CD4-positive, alpha-beta T cell treated with Interleukin-17A for 4 hours (primary cell): ENCODE measurements at regions not wholly inside any gene's neighbourhood (a gene's known extent, or its start where the extent isn't known, plus 50 kb on each side); places are given as distances from the start of the nearest gene placed in this dataset.

Experiments
- DNase-seq: peaks from one replicate; pipeline ENCODE4 v3.0.0-alpha.2; 2020; ENCODE audit warnings: mixed read lengths

DNA sequence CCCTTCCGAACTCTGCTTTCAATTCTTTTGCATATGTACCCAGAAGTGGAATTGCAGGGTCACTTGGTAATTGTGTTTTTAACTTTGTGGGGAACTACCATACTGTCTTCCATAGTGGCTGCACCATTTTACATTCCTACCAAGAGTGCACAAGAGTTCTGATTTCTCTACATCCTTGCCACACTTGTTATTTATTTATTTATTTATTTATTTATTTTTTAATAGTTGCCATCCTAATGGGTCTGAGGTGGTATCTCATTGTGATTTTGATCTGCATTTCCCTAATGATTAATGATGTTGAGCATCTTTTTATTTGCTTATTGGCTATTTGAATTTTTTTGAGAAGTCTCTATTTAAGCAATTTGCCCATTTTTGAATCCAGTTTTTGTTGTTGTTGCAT is 422.4 kb downstream of the PTPRU start:
- DNase-seq, result no peak

DNA sequence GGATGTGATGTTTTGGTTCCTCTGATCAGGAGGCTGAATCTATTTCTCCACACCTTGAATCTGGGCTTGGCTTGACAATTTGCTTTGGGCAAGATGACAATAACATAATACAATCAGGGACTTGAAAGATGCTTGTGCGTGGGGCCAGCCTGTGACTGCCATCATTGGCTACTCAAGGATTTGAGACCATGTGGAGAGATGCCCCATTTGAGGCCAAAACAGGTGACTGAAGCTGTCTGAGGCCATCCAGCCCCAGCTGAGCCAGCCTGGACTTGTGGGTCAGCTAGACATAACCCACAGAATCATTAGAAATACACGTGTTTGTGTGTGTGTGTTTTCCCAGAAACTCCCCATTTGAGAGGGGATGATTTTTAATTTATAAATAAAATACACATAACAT is 421.5 kb downstream of the PTPRU start:
- DNase-seq, result no peak

GRCh38 chr1:29655945-29656850 is 419.9 kb downstream of the PTPRU start:
- DNase-seq, result no peak

GRCh38 chr1:29655145-29655544 is 418.8 kb downstream of the PTPRU start:
- DNase-seq, result no peak

GRCh38 chr1:29653886-29654450 is 417.6 kb downstream of the PTPRU start:
- no peak for DNase-seq

GRCh38 chr1:29653034-29653810 is 416.9 kb downstream of the PTPRU start:
- DNase-seq, result no peak

DNA sequence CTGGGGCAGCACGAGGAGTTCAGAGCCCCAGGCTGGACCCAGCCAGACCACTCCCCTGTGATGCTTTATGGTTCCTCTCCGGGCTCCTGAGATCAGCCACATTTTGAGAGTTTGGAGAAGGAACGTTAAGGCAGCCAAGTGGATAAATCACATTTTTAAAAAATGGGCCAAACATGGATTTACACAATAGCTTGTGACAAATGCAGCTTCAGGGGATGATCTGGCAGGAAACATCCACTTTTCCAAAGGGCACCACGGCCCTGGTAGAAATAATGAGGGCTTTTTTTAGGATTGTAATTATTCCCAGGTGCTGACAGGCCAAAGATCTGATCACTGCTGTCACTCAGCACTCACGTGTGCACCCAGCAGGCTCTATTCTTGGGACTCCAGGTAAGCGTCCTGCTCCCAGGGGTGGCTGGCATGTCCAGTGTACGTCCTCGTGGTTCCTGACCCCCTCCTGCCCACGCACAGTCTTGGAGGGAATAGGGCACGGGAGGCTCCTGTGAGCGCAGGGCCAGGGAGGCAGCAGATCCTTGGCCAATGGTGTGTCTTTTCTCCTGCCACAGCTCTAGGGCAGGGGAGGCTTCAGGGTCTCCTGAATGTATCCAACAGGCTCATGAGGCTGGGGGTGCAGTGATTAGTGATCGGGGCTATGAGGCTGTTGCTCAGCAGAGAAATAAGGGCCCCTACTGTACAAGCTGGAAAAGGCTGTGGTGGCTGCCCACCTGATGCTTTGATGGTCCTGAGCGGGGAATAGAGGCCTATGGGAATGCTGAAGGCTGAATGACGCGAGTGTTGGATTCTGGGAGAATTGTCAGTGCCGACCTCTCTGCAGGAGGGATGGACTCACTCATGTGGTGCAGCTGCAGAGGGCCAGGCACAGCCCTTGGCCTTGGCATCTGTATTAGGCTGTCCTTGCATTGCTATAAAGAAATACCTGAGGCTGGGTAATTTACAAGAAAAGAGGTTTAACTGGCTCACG is 415.7 kb downstream of the PTPRU start:
- DNase-seq, result no peak

DNA sequence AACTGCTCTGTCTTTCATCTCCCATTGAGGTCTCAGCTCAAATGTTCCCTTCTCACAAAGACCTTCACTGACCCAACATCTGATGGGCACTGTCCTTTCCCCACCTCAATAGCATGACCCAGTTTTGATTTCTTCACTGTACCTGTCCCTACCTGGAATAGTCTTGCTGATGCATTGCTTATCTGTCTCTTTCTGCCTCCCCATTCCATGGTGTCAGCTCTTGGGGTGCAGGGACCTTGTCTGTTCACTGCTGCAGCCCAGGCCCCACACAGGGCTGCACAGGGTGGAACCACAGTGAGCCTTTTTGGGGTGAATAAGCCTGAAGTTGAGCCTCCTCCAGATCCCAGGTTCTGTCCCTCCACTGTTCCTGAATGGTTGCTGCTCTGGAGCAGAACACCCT is 414.9 kb downstream of the PTPRU start:
- no peak for DNase-seq

DNA sequence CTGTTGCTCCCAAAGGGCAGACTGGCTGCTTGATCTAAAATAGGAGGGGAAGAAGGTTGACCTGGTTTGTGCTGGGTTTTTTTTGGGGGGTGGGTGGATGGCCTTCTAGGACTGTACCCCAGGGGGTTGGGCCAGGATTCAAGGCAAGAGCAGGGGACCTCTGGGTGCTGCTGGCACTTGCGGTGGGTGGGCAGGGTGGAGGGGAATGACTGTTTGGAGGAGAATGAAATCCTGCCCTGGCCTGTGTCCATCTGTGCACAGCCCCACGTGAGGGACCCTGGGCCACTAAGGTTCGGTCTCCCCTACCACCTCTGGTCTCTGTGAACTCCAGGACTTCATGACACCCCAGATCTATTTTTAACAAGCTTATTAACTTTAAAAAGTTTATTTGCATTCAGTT is 414.2 kb downstream of the PTPRU start:
- no peak for DNase-seq

DNA sequence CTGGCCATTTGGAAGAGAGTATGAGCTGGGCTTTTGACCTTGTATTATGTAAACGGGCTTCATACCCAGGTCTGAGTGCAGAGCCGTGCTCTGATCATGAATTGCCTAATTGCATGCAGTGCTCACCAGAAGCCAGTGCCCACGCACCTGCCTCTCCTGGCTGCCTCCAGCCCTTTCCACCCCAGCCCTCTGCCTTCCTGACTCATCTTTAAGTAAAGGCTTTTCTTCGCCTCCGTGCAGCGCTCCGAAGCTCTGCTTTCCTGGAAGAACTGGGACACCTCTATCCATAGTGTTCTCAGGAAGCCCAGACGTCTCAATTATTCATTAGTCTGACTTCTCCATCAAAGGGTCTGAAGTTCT is 413.7 kb downstream of the PTPRU start:
- no peak for DNase-seq

DNA sequence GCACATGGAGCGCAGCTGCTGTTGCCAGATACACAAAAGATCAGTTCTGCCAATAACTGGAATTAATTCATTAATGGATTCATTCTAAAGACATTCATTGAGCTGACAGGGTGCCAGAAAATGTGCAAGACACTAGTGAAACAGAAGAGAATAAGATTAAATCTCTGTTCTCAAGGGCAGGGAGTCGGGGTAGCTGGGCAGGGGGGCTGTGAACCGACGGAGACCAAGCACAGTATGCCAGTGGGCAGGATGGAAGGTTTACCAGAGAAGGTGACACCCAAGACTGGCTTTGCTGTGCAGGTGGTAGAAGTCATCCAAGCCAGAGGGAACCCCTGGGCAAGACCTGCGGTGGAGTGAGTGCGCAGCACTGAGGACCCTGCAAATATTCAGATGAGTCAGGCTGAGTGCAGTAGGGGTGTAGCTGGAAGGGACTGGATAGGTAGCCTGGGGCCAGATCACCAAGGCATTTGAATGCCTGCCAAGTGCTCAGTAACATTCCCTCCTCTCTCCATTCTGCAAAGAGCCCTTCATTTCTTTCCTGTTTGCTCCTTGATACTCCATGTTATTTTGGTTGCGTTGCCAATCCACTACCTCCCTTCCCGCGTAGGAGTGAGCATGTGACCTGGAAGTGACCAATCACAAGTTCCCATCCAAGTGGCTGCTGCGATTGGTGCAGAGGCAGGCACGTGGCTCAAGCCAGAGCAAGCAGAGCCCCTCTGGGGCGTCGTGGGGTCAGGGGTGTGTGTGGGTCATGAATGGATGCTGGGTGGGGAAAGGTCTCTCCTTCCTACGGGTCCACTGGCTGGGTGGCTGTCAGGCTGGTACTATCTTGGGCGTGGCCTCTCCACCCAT is 413.1 kb downstream of the PTPRU start:
- DNase-seq, result no peak

GRCh38 chr1:29648798-29649188 is 412.5 kb downstream of the PTPRU start:
- no peak for DNase-seq

GRCh38 chr1:29648026-29648425 is 411.7 kb downstream of the PTPRU start:
- DNase-seq, result no peak

GRCh38 chr1:29647581-29647980 is 411.3 kb downstream of the PTPRU start:
- no peak for DNase-seq

DNA sequence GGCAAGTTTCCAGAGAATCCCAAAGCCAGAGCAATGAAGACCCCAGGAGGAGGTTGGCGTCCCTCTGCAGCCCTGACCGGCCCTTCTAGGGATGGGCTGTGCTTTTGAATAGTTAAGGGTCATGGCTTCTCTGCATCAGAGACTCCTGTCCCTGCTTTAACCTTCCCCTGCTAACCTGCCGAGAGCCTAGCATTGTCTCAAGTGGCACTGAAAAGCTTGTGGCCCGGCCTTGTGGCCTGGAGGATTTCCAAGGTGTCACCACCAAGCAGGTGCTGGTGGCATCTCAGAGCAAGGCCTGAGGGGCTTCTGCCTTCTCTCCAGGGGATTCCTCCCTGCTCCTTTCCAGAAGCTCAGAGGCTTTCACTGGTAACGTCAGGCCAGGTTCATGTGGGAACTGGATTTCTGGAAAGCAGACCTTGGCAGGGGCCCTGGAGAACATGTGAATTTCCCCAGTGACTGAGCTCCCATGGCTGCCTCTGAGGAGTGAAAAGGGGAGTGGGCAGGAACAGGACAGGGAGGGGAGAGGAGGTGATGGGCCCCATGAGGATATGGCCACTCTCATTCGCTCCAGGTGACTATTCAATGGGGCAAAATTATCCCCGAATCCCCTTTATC is 409.9 kb downstream of the PTPRU start:
- DNase-seq, result no peak

- no peak for DNase-seq
Observed at GRCh38 chr1:29645586-29645985, 409.3 kb downstream of the PTPRU start.

GRCh38 chr1:29644812-29645211 is 408.5 kb downstream of the PTPRU start:
- no peak for DNase-seq

GRCh38 chr1:29643838-29644440 is 407.6 kb downstream of the PTPRU start:
- DNase-seq, result no peak

DNA sequence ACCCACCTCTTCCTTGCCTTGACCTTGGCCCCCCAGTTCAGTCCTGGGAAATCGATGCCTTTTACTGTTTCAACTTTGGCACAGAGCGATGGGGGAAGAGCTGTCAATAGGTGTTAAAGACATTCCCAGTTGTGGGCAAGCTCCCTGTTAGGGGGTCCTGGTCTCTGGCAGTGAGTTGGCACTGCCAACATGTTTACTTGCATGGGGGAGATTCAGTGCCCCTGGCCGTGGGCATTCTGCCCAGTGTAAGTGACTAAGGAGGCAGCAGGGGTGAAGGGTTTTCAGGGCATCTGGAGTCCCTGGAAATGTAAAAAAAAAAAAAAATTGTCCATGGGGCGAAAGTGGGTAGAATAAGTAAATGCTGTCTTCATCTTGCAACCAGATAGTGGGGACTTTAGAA is 407.0 kb downstream of the PTPRU start:
- DNase-seq, result no peak

DNA sequence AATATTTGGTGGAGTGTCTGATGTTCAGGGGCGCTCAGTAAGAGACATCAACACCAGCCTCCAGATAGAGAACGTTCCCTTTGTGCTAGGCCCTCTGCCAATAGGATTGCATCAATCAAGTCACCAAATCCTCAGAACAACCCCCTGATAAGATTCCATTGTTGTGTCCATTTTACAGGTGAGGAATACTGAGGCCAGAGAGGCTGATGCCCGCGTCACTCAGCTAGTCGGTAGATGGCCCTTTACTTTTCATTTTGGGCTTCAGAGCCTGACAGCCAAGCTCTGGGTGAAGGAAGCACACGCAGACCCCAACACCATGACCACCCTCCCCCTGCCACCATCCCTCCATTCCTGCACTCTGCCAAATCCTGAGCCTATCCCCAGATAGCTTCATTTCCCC is 406.2 kb downstream of the PTPRU start:
- DNase-seq, result no peak

GRCh38 chr1:29641921-29642320 is 405.6 kb downstream of the PTPRU start:
- DNase-seq, result no peak
